PC-3 (cell line): ENCODE measurements at regions not wholly inside any gene's neighbourhood (a gene's known extent, or its start where the extent isn't known, plus 50 kb on each side); places are given as distances from the start of the nearest gene placed in this dataset.

ENCODE experiments used
- ATAC-seq: fragments of 200-7000 bp; cut with Tn5 transposase; 2 replicates; pipeline ENCODE4 v1.9.1; 2020; ENCODE audit warnings: mild to moderate bottlenecking, moderate library complexity
- BruUV-seq: library from RNA; stranded (reverse); fragments of 400-500 nt; replicated peaks from 2 replicates; lab custom pipeline; 2021; lab: Mats Ljungman, UMichigan
- CTCF ChIA-PET: fragments of 300-600 bp; sonication (Branson Sonifier 250); formaldehyde crosslinking; loops from one replicate; lab custom pipeline; 2022; ENCODE audit warnings: antibody characterized with exemption; lab: Charles Lee
- POLR2A ChIA-PET: fragments of 300-600 bp; sonication (Branson Sonifier 250); formaldehyde crosslinking; loops from one replicate; lab custom pipeline; 2022; ENCODE audit warnings: antibody characterized with exemption; ENCODE audit not compliant: unreplicated experiment; lab: Charles Lee
- DNase-seq: peaks from one replicate; pipeline ENCODE4 v3.0.0-alpha.2; 2015
- H2AFZ ChIP-seq: fragments of 300-600 bp; sonication (generic); 2 replicates; pipeline ENCODE4 v1.6.0; 2016; ENCODE audit warnings: antibody characterized with exemption, low read length
- H3F3A ChIP-seq: fragments of 300-600 bp; sonication (generic); one replicate; pipeline ENCODE4 v1.6.0; 2017; ENCODE audit warnings: antibody characterized with exemption, low read length, control low read depth, mild to moderate bottlenecking; ENCODE audit not compliant: unreplicated experiment
- H3K27ac ChIP-seq: fragments of 300-600 bp; sonication (generic); 2 replicates; pipeline ENCODE4 v1.5.1; 2016; ENCODE audit warnings: mild to moderate bottlenecking, low read length
- H3K27me3 ChIP-seq: fragments of 300-600 bp; sonication (generic); 2 replicates; pipeline ENCODE4 v1.6.1; 2016; ENCODE audit warnings: low read length, mixed read lengths
- H3K36me3 ChIP-seq: fragments of 300-600 bp; sonication (generic); 2 replicates; pipeline ENCODE4 v1.6.1; 2016; ENCODE audit warnings: low read depth, mixed run types, low read length, mixed read lengths
- H3K4me1 ChIP-seq: fragments of 300-600 bp; sonication (generic); 2 replicates; pipeline ENCODE4 v1.5.1; 2016; ENCODE audit warnings: low read length; ENCODE audit not compliant: insufficient read depth
- H3K4me2 ChIP-seq: fragments of 300-600 bp; sonication (generic); 2 replicates; pipeline ENCODE4 v1.6.0; 2016; ENCODE audit warnings: low read length
- H3K4me3 ChIP-seq: fragments of 300-600 bp; sonication (generic); 2 replicates; pipeline ENCODE4 v1.5.1; 2016; ENCODE audit warnings: mild to moderate bottlenecking, low read length, mixed read lengths
- H3K79me2 ChIP-seq: fragments of 300-600 bp; sonication (generic); 2 replicates; pipeline ENCODE4 v1.6.1; 2017; ENCODE audit warnings: low read length, mixed read lengths
- H3K9ac ChIP-seq: fragments of 300-600 bp; sonication (generic); 2 replicates; pipeline ENCODE4 v1.6.0; 2016; ENCODE audit warnings: mild to moderate bottlenecking, low read length
- H3K9me2 ChIP-seq: fragments of 300-600 bp; sonication (generic); replicated peaks from 2 replicates; pipeline ENCODE4 v1.6.1; 2016; ENCODE audit warnings: mixed run types, low read length, mixed read lengths
- H3K9me3 ChIP-seq: fragments of 300-600 bp; sonication (generic); 2 replicates; pipeline ENCODE4 v1.6.1; 2016; ENCODE audit warnings: low read length, mixed read lengths
- H4K20me1 ChIP-seq: fragments of 300-600 bp; sonication (generic); 2 replicates; pipeline ENCODE4 v1.6.1; 2016; ENCODE audit warnings: low read length, mixed read lengths
- CTCF ChIP-seq: fragments of 300-600 bp; sonication (generic); conservative IDR thresholded peaks from 2 replicates; pipeline ENCODE4 v1.5.1; 2017; ENCODE audit warnings: antibody characterized with exemption, low read depth, mild to moderate bottlenecking, low read length
- EZH2 ChIP-seq: fragments of 300-600 bp; sonication (generic); IDR thresholded peaks from one replicate; pipeline ENCODE4 v1.6.1; 2017; ENCODE audit warnings: antibody characterized with exemption, mild to moderate bottlenecking, low read length; ENCODE audit not compliant: unreplicated experiment
- EZH2phosphoT487 ChIP-seq: fragments of 300-600 bp; sonication (generic); IDR thresholded peaks from 2 replicates; pipeline ENCODE4 v1.6.1; 2018; ENCODE audit warnings: mild to moderate bottlenecking, antibody characterized with exemption, low read length, borderline replicate concordance
- intact Hi-C: fragments of 100-400 bp; cut with micrococcal nuclease; formaldehyde crosslinking; loops from 2 replicates; pipeline ENCODE4 v1.9.0; 2023

- no peak for ATAC-seq
- H4K20me1 ChIP-seq, result no peaks in the 10 kb centered on the region
- CTCF ChIA-PET, result no interaction called here
- intact Hi-C loops, result no loop called here
- H3K4me2 ChIP-seq, result no peak overlapping the region
- POLR2A ChIA-PET, result no interaction called here
- no peak for DNase-seq
- H2AFZ ChIP-seq, result no peak overlapping the region
- H3K27me3 ChIP-seq, result no peaks in the 10 kb centered on the region
- TF ChIP-seq CTCF, result no peak
- no peak for TF ChIP-seq EZH2phosphoT487
- no peak for TF ChIP-seq EZH2
- no TSS peak for BruUV-seq
- no peaks in the 10 kb centered on the region for H3F3A ChIP-seq
- H3K4me1 ChIP-seq, result no peaks in the 10 kb centered on the region
- H3K9me3 ChIP-seq, result 0 out of 2 replicates have a peak, but pooled peaks cover 4% of the 10 kb centered on the region
- no peaks in the 10 kb centered on the region for H3K79me2 ChIP-seq
- no peaks in the 10 kb centered on the region for H3K9me2 ChIP-seq
- H3K9ac ChIP-seq, result no peak overlapping the region
- H3K27ac ChIP-seq, result no peak overlapping the region
- no peak overlapping the region for H3K4me3 ChIP-seq
- no peaks in the 10 kb centered on the region for H3K36me3 ChIP-seq
These were observed 1018.4 kb downstream of the TMEM182 start for GRCh38 chr2:103780088-103780702.

DNA sequence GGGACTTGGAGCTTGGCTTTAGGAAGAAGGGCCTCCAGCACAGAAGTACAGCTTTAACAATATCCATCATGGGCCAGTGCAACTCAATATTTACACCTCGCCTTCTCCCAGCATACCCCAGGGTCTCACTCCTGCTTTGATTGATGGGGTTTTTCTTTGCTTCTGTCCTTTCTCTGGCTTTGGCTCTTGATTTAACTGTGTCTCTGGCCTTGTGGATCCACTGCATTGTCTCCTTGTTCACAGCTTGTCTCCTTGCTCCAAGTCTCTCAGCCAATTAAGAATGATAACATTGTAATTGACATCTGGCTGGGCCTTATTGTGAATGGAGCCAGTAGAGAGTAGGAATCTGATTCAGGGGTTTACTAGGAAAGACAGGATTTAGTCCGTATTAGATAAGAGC is 1019.5 kb downstream of the TMEM182 start:
- ATAC-seq (no peak), DNase-seq (no peak)
- POLR2A ChIA-PET, result no interaction called here
- Histone ChIP-seq H3K36me3 (no peaks in the 10 kb centered on the region), H3K27ac (no peak overlapping the region), H3K79me2 (no peaks in the 10 kb centered on the region), H3K9me2 (no peaks in the 10 kb centered on the region), H2AFZ (no peak overlapping the region), H4K20me1 (no peaks in the 10 kb centered on the region), H3F3A (no peaks in the 10 kb centered on the region), H3K9me3 (0 out of 2 replicates have a peak, but pooled peaks cover 4% of the 10 kb centered on the region), H3K27me3 (no peaks in the 10 kb centered on the region), H3K9ac (no peak overlapping the region), H3K4me1 (no peaks in the 10 kb centered on the region), H3K4me3 (no peak overlapping the region), H3K4me2 (no peak overlapping the region)
- intact Hi-C loops, result no loop called here
- CTCF ChIA-PET, result no interaction called here
- TF ChIP-seq EZH2phosphoT487 (no peak), CTCF (no peak), EZH2 (no peak)
- BruUV-seq, result no TSS peak

GRCh38 chr2:103784261-103784660 is 1022.4 kb downstream of the TMEM182 start:
- H3K9me2 ChIP-seq, result no peaks in the 10 kb centered on the region
- no peak overlapping the region for H2AFZ ChIP-seq
- intact Hi-C loops, result no loop called here
- no peaks in the 10 kb centered on the region for H3K79me2 ChIP-seq
- H3K27ac ChIP-seq, result no peak overlapping the region
- BruUV-seq, result no TSS peak
- TF ChIP-seq EZH2 (no peak), EZH2phosphoT487 (no peak), CTCF (no peak)
- H3K9me3 ChIP-seq, result no peaks in the 10 kb centered on the region
- peaks cover 6% of the 10 kb centered on the region; the same call in 1 of the 2 replicates for H3K4me1 ChIP-seq
- no peak overlapping the region for H3K4me3 ChIP-seq
- DNase-seq, result no peak
- H3K4me2 ChIP-seq, result no peak overlapping the region
- no peaks in the 10 kb centered on the region for H3F3A ChIP-seq
- ChIA-PET POLR2A (no interaction called here), CTCF (no interaction called here)
- H3K27me3 ChIP-seq, result no peaks in the 10 kb centered on the region
- H3K9ac ChIP-seq, result no peak overlapping the region
- no peaks in the 10 kb centered on the region for H3K36me3 ChIP-seq
- ATAC-seq, result no peak
- H4K20me1 ChIP-seq, result no peaks in the 10 kb centered on the region
